ENCODE measurements at regions not wholly inside any gene's neighbourhood (a gene's known extent, or its start where the extent isn't known, plus 50 kb on each side); places are given as distances from the start of the nearest gene placed in this dataset.

GRCh38 chr13:62207388-62207787, 791.7 kb upstream of the PCDH20 start:
- no peak for TF ChIP-seq ZNF274 (IDR thresholded peaks at IDR 0.05; ENCODE audit: low read depth, low read length)
- no peak for TF ChIP-seq YY1 (IDR thresholded peaks at IDR 0.05; ENCODE audit: insufficient read depth, insufficient read length)
